ENCODE measurements at regions not wholly inside any gene's neighbourhood (a gene's known extent, or its start where the extent isn't known, plus 50 kb on each side); places are given as distances from the start of the nearest gene placed in this dataset.

GRCh38 chr7:25348104-25348503, 119.8 kb upstream of the NPVF start:
- TF ChIP-seq, protein P1, sequence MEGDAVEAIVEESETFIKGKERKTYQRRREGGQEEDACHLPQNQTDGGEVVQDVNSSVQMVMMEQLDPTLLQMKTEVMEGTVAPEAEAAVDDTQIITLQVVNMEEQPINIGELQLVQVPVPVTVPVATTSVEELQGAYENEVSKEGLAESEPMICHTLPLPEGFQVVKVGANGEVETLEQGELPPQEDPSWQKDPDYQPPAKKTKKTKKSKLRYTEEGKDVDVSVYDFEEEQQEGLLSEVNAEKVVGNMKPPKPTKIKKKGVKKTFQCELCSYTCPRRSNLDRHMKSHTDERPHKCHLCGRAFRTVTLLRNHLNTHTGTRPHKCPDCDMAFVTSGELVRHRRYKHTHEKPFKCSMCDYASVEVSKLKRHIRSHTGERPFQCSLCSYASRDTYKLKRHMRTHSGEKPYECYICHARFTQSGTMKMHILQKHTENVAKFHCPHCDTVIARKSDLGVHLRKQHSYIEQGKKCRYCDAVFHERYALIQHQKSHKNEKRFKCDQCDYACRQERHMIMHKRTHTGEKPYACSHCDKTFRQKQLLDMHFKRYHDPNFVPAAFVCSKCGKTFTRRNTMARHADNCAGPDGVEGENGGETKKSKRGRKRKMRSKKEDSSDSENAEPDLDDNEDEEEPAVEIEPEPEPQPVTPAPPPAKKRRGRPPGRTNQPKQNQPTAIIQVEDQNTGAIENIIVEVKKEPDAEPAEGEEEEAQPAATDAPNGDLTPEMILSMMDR (IDR thresholded peaks at IDR 0.05), result no peak
- TF ChIP-seq POLR2A (IDR thresholded peaks at IDR 0.05), result no peak

Measured in adrenal gland (tissue), 5 donors.